HepG2 (cell line): ENCODE measurements at regions not wholly inside any gene's neighbourhood (a gene's known extent, or its start where the extent isn't known, plus 50 kb on each side); places are given as distances from the start of the nearest gene placed in this dataset.

ENCODE experiments used
- AHR ChIP-seq: IDR thresholded peaks from 2 replicates; pipeline ENCODE4 v1.6.1; 2018; ENCODE audit warnings: missing genetic modification reagents, missing compliant biosample characterization
- E2F2 ChIP-seq: sonication (generic); formaldehyde crosslinking; IDR thresholded peaks from 2 replicates; pipeline ENCODE4 v1.4.0; 2020; ENCODE audit warnings: missing genetic modification reagents, borderline replicate concordance
- GATAD2A ChIP-seq: IDR thresholded peaks from 2 replicates; pipeline ENCODE4 v1.6.1; 2016
- MEIS1 ChIP-seq: sonication (generic); formaldehyde crosslinking; IDR thresholded peaks from 2 replicates; pipeline ENCODE4 v1.9.0; 2021; ENCODE audit warnings: mild to moderate bottlenecking, missing genetic modification reagents, moderate library complexity, borderline replicate concordance
- NCOA2 ChIP-seq: sonication (generic); formaldehyde crosslinking; IDR thresholded peaks from 2 replicates; pipeline ENCODE4 v1.8.0; 2022; ENCODE audit warnings: inconsistent platforms
- PAX8 ChIP-seq: sonication (generic); formaldehyde crosslinking; IDR thresholded peaks from 2 replicates; pipeline ENCODE4 v1.8.0; 2022; ENCODE audit warnings: mild to moderate bottlenecking, missing genetic modification reagents, borderline replicate concordance
- PAXIP1 ChIP-seq: sonication (generic); formaldehyde crosslinking; conservative IDR thresholded peaks from 2 replicates; pipeline ENCODE4 v1.4.0; 2020; ENCODE audit warnings: mild to moderate bottlenecking, missing genetic modification reagents, moderate library complexity
- PCBP1 ChIP-seq: fragments of 200-400 bp; formaldehyde crosslinking; IDR thresholded peaks from 2 replicates; pipeline ENCODE4 v1.6.1; 2017; ENCODE audit warnings: mild to moderate bottlenecking, low read depth, low read length, borderline replicate concordance
- TBX3 ChIP-seq: fragments of 450-650 bp; IDR thresholded peaks from 2 replicates; pipeline ENCODE4 v1.6.1; 2017; ENCODE audit warnings: antibody characterized with exemption, mild to moderate bottlenecking, inconsistent platforms, borderline replicate concordance
- TRIM22 ChIP-seq: fragments of 450-650 bp; IDR thresholded peaks from 2 replicates; pipeline ENCODE4 v1.6.1; 2017
- ZFP36L1 ChIP-seq: sonication (generic); formaldehyde crosslinking; IDR thresholded peaks from 2 replicates; pipeline ENCODE4 v1.8.0; 2022; ENCODE audit warnings: mild to moderate bottlenecking, missing genetic modification reagents, moderate library complexity
- ZNF362 ChIP-seq: sonication (generic); formaldehyde crosslinking; IDR thresholded peaks from 2 replicates; pipeline ENCODE4 v1.4.0; 2020; ENCODE audit warnings: missing genetic modification reagents, mild to moderate bottlenecking, borderline replicate concordance
- ZNF367 ChIP-seq: sonication (generic); formaldehyde crosslinking; IDR thresholded peaks from 2 replicates; pipeline ENCODE4 v1.4.0; 2020; ENCODE audit warnings: missing genetic modification reagents, borderline replicate concordance
- ZNF546 ChIP-seq: sonication (generic); formaldehyde crosslinking; conservative IDR thresholded peaks from 2 replicates; pipeline ENCODE4 v1.8.1; 2023; ENCODE audit warnings: mild to moderate bottlenecking, missing genetic modification reagents
- ZNF609 ChIP-seq: sonication (generic); formaldehyde crosslinking; IDR thresholded peaks from 2 replicates; pipeline ENCODE4 v1.4.0; 2020; ENCODE audit warnings: mild to moderate bottlenecking, missing genetic modification reagents, borderline replicate concordance
- ZNF678 ChIP-seq: sonication (generic); formaldehyde crosslinking; IDR thresholded peaks from 2 replicates; pipeline ENCODE4 v1.4.0; 2020; ENCODE audit warnings: mild to moderate bottlenecking, missing genetic modification reagents

- no peak for TF ChIP-seq E2F2 (CRISPR knock-in tag)
- peak; percentile 50 for TF ChIP-seq GATAD2A (CRISPR knock-in tag)
- TF ChIP-seq MEIS1 (CRISPR knock-in tag): no peak
- no peak for TF ChIP-seq PCBP1
- peak; percentile 35; the same call in 1 of the 2 replicates for TF ChIP-seq PAXIP1 (CRISPR knock-in tag)
- no peak for TF ChIP-seq TBX3
- peak; percentile 23; the same call in 1 of the 2 replicates for TF ChIP-seq ZNF609
- peak; percentile 38; the same call in 1 of the 2 replicates for TF ChIP-seq NCOA2
- no peak for TF ChIP-seq PAX8
- TF ChIP-seq ZNF362 (CRISPR knock-in tag): 0 out of 2 replicates have a peak, but pooled peaks have one; percentile 25
- TF ChIP-seq ZNF678 (CRISPR knock-in tag): 0 out of 2 replicates have a peak, but pooled peaks have one; percentile 55
- TF ChIP-seq ZNF546 (CRISPR knock-in tag): no peak
- TF ChIP-seq AHR (CRISPR knock-in tag): no peak
- TF ChIP-seq ZFP36L1: peak; percentile 50; the same call in 1 of the 2 replicates
- no peak for TF ChIP-seq ZNF367 (CRISPR knock-in tag)
- TF ChIP-seq TRIM22: no peak
Observed at GRCh38 chr6:139485742-139486475, 111.5 kb upstream of the CITED2 start (continued).
